GM18868 (cell line): ENCODE measurements at regions not wholly inside any gene's neighbourhood (a gene's known extent, or its start where the extent isn't known, plus 50 kb on each side); places are given as distances from the start of the nearest gene placed in this dataset.
"Not testable (repeated sequence)": the region's sequence is repeated elsewhere in the genome, so short reads cannot be mapped to it uniquely, and the experiment has no call there.

Experiments
- ATAC-seq: cut with Tn5 transposase; IDR thresholded peaks from one replicate; pipeline ENCODE4 v1.9.1; 2021; ENCODE audit warnings: mild to moderate bottlenecking, moderate library complexity; ENCODE audit not compliant: unreplicated experiment

DNA sequence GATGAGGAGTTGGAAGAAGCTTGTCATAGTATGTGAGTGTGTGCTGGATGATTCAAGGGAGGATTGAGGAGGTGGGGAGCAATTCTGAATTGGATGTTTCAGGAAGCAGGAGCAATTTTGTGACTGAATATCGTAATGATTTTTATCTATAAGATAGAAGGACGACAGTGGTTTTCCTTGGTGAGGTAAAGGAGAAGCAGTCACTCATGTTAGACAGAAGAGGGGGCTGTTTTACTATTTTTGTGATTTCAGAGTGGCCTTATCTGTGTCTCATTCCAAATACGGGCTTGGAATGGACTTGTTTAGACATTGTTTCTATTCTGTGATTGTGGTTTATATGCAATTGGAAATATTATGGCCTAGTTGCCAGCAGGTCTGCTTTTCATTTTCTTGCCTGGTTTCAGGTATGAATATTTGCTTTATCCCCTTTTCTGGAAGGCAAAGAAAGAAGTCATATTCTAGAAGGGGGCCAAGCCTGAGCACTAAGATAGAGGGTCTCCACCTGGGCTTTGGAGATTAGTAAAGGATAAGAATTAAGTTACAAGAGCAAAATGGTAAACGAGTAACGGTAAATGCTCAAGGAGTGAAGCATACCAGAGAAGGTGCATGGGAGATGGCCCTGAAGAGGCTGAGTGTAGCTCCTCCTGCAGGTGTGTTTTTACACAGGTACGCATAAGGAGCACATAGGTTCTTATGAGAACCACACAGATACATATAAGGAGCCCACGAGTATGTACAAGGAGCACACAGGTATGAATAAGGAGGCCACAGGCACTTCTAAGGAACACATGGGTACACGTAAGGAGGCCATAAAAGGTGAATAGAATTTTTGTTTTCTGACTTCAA lies 124.6 kb upstream of the KCNAB1 start:
- ATAC-seq: peak; percentile 70

GRCh38 chr3:155996882-155997281 lies 123.5 kb upstream of the KCNAB1 start:
- ATAC-seq: no peak

DNA sequence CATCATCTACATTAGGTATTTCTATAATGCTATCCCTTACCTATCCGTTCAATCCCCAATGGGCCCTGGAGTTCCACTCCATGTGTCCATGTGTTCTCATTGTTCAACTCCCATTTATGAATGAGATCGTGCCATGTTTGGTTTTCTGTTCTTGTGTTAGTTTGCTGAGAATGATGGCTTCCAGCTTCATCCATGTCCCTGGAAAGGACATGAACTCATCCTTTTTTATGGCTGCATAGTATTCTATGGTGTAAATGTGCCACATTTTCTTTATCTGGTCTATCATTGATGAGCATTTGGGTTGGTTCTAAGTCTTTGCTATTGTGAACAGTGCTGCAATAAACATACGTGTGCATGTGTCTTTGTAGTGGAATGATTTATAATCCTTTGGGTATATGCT lies 122.2 kb upstream of the KCNAB1 start:
- ATAC-seq: not testable (repeated sequence)

DNA sequence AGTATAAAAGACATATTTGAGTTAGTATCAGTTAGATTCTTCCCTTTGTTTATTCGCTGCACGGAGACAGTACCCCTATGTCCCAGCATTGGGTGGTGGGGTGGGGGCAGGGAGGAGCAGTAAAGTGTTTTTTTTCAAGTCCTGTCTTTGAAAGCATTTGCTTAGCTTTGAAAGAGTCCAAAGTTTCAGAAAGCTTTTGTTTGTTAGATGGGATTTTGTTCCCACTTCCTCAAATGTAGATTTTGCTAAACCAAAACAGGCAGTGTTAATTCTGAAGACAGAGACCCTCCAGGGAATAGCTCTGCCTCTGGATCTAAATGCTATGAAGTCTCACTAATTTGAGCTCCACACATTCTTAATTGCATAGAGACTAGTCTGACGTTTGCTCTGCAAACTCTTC lies 114.6 kb upstream of the KCNAB1 start:
- no peak for ATAC-seq

DNA sequence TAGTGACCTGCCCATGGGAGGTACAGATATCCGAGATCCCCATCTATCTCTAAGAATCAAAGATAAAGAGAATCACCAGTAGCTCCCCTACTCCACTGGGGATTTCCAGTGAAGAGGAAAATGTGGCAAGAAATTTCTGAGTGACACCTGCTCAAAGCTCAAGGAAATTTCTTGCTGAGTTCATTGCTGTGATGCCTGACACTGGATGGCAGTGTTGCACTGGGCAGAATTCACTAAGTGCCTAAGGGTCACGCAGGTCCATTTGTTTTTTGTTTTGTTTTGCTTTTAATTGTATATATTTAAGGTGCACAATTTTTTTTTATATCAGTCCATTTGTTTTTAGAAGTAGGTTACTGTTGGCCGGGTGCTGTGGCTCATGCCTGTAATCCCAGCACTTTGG lies 109.5 kb upstream of the KCNAB1 start:
- ATAC-seq: no peak

DNA sequence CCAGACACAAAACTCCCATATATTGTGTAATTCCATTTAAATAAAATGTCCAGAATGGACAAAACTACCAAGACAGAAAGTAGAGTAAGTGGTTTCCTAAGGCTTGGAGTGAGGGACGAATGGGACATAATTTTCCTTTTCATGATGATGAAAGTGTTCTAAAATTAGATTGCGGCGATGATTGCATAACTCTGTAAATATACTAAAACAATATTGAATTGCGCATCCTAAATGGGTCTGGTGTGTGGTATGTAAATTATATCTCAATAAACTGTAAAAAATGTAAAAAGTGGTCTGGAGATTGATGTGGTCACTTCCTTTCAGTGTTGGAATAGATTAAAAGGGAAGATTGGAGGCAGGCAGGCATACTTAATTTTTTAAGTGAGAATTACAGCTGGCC lies 105.9 kb upstream of the KCNAB1 start:
- ATAC-seq: no peak

- no peak for ATAC-seq
These were observed 103.5 kb upstream of the KCNAB1 start for GRCh38 chr3:156016902-156017301.

DNA sequence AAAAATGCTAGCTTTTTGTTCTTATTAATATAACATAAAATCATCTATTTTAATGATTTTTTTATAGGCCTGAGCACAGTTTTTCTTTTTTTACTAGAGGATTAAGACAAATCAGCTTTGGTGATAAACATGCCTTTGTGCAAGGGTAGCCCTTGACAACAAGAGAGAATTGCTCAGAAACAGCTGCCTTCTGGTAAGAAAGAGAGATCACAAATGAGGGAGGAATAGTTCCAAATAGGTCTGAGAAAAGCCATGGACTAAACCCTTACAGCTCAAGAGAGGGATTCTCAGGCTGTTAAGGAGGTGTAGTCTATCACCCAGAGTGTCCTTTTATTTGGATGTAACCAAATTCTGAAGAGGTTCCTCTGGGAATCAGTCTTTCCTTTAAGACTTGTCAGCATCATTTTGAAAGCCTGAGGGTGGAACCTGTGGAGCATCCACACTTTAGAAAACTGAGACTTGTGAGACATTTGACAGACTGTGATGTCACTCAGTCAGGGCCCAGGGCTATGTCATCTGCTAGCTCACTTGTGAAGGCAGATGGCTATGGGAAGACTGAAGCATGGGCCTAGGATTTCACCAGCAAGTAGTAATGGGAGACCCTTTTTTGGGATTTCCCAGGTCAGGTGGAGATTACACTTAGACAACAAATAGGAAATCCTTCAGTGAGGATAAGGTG lies 102.9 kb upstream of the KCNAB1 start:
- ATAC-seq: no peak

DNA sequence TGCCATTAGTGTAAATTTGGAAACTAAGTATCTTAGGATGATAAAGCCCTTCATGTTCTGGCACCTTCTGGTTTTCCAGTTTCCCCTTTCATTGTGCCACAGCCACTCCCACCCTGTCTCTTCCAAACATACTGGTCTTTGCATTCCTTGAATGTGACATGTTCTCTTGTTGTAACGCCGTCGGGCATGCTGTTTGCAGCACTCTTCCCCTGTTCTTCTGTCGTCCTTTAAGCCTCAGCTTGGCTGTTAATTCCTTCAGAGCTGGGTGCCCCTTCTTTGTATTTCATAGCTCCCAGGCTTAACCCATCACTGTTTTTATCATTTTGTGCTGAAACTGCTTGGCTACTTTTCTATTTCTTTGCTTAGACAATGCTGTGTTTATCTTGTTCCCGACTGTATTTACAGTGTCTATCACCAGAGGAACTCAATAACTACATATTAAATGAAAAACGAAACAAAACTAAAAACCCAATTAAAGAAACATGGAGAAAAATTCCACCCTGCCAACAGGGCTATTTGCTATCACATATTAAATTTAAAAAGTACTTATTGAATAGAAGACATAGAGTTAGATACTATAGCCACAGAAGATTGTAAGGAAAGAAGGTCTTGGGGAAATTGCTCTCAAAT lies 95.4 kb upstream of the KCNAB1 start:
- ATAC-seq: no peak

DNA sequence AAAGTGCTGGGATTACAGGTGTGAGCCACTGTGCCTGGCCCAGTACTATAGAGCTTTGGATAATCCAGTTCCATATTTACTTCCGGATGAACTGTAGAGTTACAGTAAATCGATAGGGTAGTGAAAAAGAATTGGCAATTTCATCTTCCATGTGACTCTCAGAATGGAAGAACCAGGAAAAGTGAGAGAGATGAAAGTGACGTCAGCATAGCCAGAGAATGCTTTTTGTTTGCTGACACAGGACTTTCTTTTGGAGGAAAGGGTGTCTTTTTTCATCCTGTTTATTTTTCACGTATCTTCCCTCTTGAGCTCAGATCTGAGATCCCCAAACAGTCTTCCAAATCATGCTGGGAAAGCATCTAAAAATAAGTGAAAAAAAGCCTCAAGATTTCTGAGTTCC lies 91.2 kb upstream of the KCNAB1 start:
- ATAC-seq: no peak

- no peak for ATAC-seq
These were observed 89.7 kb upstream of the KCNAB1 start for GRCh38 chr3:156030723-156031122.

DNA sequence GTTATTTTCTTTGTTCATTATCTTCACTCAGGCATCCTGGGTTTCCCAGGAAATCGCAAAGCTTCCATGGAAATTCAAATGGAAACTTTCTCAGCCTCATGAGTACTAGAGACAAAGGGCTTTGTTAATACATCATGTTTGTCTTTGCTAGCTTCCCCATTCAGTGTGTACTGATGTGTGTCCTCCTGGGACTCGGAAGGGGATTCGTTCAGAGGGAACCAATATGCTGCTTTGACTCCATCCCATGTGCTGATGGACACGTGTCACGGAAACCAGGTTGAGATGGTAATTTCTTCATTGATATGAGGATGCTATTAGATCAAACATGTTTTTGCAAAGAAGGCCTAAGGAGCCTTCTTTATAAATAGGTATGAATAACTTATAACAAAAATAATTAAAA lies 87.0 kb upstream of the KCNAB1 start:
- no peak for ATAC-seq

GRCh38 chr3:156035158-156035557 lies 85.2 kb upstream of the KCNAB1 start:
- ATAC-seq: no peak

- ATAC-seq: no peak
These were observed 83.9 kb upstream of the KCNAB1 start for GRCh38 chr3:156036258-156037053.

DNA sequence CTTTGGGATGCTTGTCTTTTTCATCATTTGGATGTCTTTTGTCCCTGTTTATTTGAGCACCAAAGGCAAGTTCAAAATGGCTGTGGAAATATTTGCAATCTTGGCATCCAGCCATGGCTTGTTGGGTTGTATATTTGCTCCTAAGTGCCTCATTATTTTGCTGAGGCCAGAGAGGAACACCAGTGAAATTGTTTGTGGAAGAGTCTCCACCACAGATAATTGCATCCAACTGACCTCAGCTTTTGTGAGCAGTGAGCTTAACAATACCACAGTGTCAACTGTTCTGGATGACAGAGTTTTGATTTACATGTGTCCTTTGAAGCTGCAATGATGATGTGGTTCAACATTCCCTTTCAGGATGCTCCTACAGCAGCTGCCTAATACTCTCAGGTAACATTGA lies 83.0 kb upstream of the KCNAB1 start:
- no peak for ATAC-seq

DNA sequence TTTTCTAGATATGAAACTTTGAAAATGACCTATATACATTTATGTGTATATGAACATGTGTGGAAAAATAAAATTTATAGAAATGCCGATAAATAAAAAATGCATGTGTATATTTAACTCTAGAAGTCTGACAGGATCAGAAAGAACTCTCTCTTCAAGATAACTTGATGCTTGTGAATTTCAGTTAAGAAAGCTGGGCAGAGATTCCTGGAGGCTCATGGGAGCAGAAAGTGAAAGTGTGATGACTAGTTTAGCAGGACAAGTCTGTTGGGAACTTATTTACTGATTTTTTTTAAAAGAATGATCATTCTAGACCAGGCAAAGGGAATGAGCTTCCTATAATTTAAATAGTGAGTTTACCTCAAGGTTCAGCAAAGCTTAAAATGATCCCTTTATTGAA lies 81.5 kb upstream of the KCNAB1 start:
- no peak for ATAC-seq

- ATAC-seq: no peak
These were observed 80.3 kb upstream of the KCNAB1 start for GRCh38 chr3:156040041-156040440.

- ATAC-seq: not testable (repeated sequence)
These were observed 79.0 kb upstream of the KCNAB1 start for GRCh38 chr3:156041216-156041841.

DNA sequence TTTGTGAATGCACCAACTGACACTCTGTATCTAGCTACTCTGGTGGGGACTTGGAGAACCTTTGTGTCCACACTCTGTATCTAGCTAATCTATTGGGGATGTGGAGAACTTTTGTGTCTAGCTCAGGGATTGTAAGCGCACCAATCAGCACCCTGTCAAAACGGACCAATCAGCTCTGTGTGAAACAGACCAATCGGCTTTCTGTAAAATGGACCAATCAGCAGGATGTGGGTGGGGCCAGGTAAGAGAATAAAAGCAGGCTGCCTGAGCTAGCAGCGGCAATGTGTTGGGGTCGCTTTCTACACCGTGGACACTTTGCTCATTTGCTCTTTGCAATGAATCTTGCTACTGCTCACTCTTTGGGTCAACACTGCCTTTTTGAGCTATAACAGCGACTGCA lies 78.5 kb upstream of the KCNAB1 start:
- ATAC-seq: not testable (repeated sequence)

DNA sequence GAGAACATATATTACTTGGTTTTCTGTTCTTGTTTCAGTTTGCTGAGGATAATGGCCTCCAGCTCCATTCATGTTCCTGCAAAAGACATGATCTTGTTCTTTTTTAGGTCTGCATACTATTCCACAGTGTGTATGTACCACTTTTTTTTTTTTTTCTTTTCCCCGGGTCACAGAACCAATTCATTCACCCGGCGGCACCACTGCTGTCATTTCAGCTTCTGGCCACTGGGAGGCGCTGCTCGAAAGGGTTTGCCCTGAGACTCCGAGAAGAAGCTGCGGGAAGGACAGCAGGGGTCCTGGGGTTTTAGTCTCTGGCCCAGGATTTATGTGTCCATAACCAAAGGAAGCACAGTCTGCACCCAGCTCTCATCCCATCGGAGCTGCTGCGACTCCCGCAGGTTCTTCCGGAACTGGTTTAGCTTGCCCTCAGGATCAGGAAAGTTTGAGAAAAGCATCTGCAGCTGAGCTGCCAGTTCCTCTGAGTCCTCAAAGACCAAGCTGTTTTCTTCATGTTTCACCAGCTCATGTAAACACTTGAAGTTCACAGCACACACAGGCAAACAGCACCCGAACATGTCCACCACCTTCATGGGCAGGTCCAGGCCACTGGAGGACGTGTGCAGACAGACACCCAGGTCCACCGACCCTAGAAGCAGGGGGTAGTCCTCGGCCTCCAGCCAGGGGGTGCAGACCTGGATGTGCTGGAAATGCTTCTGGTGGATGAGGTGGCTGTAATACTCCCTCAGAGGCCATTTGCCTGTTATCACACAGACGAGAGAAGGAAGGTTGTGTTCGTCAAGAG lies 76.3 kb upstream of the KCNAB1 start:
- not testable (repeated sequence) for ATAC-seq
